ENCODE measurements at regions not wholly inside any gene's neighbourhood (a gene's known extent, or its start where the extent isn't known, plus 50 kb on each side); places are given as distances from the start of the nearest gene placed in this dataset.
"Not testable (repeated sequence)": the region's sequence is repeated elsewhere in the genome, so short reads cannot be mapped to it uniquely, and the experiment has no call there.

GRCh38 chr12:75882421-75882820 lies 149.2 kb downstream of the PHLDA1 start:
- DNase-seq (ENCODE audit: extremely low read depth in 1 of 11, low read depth in 9 of 11, low spot score in 4 of 11): no peak

DNA sequence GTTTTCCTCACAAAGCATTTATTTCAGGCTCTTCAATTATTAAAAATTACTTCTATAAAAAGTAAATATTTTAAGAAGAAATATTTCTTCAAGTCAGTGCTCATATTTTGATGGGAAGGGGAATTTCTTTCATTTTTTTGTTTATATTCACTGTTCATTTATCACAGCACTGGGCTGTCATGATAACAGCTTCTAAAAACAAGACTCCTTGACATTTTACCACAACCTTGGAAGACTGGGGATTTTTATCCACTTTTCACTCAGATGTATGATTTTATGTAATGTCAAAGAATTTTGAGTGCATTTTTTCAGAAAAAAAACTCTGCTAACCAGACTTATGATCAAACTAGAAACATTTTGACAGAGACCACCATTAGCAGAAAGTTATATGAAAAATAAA lies 149.7 kb downstream of the PHLDA1 start:
- DNase-seq (ENCODE audit: extremely low read depth in 1 of 11, low read depth in 9 of 11, low spot score in 4 of 11): no peak

DNA sequence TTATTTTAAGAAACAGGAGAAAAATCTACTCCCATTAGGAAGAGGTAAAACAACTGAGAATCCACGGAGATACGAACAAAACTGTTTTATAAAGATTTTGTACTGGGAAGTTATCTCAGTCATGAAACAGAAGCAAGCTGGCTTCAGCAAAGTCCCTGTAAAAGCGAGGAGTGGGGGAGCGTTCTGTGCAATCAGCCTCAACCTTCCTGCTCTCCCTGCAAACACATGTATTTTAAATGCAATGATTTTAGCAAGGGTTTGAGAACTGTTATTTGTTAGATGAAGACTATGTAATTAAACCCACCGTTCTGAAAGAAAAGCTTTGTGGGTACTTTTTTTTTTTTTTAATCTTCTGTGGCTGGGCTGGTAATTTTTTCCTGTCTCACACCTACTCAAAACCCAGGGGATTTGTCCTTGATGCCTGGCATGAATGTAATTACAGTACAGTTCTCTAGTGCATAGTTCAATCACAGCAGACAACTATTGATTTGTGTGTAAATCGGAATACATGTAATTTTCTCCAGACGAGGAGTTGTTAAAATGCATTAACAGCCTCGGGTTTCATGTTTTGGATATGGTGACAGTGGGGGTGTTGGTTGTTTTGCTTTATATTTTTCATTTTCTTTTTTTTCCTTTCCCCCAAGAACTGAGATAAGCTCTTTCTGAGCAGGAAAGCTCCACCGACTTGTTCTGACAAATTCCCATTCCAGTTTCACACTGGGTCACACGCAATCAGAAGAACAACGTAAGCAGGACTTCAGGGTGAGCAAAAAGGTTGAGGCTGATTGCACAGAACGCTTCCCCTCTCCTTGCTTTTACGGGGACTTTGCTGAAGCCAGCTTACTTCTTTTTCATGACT lies 153.6 kb downstream of the PHLDA1 start:
- no peak for DNase-seq (ENCODE audit: extremely low read depth in 1 of 11, low read depth in 9 of 11, low spot score in 4 of 11)

- no peak for DNase-seq (ENCODE audit: extremely low read depth in 1 of 11, low read depth in 9 of 11, low spot score in 4 of 11)
Observed at GRCh38 chr12:75876832-75877762, 154.5 kb downstream of the PHLDA1 start.

DNA sequence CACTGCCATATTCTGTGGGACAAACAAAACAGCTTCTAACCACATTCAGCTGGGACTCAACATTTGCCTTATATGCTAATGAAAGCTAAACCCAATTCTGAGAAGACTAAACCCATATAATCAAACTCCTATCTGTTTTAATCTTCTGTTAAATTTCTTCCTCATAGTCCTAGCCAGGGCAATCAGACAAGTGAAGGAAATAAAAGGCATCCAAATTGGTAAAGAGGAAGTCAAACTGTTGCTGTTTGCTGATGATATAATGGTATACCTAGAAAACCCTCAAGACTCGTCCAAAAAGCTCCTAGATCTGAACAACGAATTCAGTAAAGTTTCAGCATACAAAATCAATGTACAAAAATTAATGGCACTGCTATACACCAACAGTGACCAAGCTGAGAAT lies 157.1 kb downstream of the PHLDA1 start:
- no peak for DNase-seq (ENCODE audit: extremely low read depth in 1 of 11, low read depth in 9 of 11, low spot score in 4 of 11)

- DNase-seq (ENCODE audit: extremely low read depth in 1 of 11, low read depth in 9 of 11, low spot score in 4 of 11): no peak
Observed at GRCh38 chr12:75872762-75873161, 158.8 kb downstream of the PHLDA1 start.

DNA sequence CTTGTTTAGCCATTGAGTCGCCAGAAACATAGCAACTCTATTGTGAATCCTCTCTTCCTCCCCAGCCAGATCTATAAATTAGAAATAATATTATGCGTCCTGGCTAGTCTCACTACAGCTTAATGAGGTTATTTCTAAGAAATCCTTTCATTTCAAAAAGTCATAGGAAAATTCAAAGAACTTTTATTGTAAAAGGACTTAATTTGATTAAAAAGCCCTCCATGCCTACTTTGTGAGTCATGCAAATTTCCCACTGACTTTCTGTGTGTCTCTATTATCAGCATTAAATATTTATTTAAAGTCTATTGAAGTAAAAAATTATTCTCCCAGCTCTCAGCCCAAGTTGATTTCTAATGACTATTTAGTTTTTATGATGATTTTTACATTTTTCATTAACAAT lies 160.7 kb downstream of the PHLDA1 start:
- DNase-seq (ENCODE audit: extremely low read depth in 1 of 11, low read depth in 9 of 11, low spot score in 4 of 11): no peak

GRCh38 chr12:75868501-75868900 lies 163.1 kb downstream of the PHLDA1 start:
- no peak for DNase-seq (ENCODE audit: extremely low read depth in 1 of 11, low read depth in 9 of 11, low spot score in 4 of 11)

DNA sequence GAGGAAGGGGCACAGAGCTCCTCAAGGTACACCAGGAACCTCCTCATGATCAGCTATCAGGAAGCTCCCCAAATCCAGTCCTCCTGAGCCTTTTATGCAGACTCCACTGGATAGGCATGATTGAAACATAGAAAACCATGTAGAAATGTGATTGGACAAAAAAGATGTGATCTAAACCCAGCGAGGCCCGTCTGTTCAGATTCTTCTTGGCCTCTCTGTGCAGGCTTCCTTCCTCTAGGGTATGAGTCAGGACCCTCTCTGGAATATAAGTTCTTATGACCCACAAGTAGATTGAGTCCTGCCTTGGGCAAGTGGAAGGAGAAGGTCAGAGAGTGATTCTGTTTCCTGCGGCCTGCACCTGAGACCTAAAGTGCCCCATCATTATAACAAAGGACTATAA lies 166.3 kb downstream of the PHLDA1 start:
- no peak for DNase-seq (ENCODE audit: extremely low read depth in 1 of 11, low read depth in 9 of 11, low spot score in 4 of 11)

GRCh38 chr12:75864161-75864560 lies 167.4 kb downstream of the PHLDA1 start:
- DNase-seq (ENCODE audit: extremely low read depth in 1 of 11, low read depth in 9 of 11, low spot score in 4 of 11): no peak

GRCh38 chr12:75863533-75863932 lies 168.0 kb downstream of the PHLDA1 start:
- DNase-seq (ENCODE audit: extremely low read depth in 1 of 11, low read depth in 9 of 11, low spot score in 4 of 11): no peak

DNA sequence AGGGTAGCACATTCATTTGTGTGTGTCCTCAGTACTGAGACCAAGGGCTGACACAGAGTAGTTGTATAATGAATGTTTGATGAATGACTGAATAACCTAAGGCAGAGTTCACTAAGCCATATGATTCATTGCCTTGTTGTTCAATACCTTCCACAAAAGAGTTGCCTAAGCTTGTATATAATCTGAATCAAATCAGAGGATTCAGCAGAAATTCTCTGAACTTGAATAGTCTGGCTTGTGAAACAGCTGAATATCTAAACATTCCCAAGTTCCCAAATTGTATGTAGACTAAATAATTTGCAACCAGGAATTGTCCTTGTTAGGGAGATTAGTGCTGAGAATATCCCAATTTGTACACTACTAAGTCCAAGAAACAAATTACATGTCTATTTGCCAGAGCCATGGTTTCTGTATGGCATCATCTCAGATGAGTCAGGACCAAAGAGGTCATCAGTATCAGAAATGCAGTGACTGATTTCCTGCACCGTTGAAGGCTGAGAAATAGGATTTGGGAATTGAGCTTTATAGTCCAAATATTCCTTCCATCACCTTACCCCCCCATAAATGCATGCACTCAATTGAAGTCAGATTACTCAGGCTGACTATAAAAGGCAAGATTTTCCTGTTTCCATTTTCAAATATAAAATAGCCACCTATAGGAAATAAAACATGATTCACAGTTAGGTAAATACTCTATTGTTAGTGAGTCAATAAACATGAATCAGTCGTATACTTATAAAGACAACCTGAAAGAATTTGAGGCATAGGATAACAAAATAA lies 168.7 kb downstream of the PHLDA1 start:
- no peak for DNase-seq (ENCODE audit: extremely low read depth in 1 of 11, low read depth in 9 of 11, low spot score in 4 of 11)

DNA sequence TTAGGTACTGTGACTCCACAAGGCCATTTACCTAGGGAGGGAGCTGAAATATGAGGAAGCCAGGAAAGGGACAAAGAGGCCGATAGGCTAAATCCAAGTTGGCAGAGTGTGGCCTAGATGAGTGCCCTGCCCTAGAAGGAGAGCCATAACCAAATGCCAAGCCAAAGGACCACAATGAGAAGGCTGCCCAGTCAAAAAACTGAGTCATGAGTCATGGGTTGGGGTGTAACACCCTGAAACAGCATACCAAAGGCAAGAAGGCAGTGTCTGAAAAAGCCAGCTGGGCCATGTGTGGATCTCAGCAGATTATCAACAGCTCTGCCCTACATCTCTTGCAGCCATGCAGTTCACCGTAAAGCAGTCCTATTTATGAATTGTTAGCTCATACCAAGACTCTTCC lies 171.7 kb downstream of the PHLDA1 start:
- no peak for DNase-seq (ENCODE audit: extremely low read depth in 1 of 11, low read depth in 9 of 11, low spot score in 4 of 11)

DNA sequence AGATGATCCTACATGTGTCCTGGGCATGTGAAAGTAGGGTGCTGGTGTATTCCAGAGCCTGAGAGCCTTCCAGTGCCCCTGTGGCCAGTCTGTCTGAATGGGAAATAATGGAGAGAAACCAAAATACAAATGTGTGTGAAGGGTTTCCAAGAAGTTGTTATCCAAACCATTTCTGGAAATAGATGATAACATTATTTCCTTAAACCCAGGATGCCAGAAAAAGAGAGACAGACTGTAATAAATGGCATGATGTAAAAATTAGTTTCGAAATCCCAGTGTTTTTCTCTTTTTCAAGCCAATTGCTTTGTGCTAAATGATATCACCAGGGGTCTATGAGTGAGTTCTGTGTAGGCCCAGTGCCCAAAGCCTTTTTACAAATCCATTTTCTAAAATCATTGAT lies 175.3 kb downstream of the PHLDA1 start:
- DNase-seq (ENCODE audit: extremely low read depth in 1 of 11, low read depth in 9 of 11, low spot score in 4 of 11): no peak

DNA sequence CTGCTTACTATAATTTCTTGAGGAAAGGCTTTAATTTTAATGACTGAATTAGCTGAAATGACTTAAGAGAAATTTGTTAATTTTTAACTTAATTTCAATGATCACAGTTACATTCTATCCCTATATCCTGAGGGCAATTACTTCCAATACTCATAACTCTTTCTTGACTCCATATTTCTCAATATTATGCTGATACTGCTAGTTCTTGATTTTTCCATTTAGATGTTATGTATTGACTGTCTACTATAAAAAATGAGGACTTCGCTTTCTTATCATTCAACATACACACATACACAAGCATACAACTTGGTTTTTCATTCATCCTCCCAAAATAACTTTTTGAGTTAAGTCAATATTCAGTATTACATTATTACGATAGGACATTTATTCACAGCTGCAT lies 176.2 kb downstream of the PHLDA1 start:
- no peak for DNase-seq (ENCODE audit: extremely low read depth in 1 of 11, low read depth in 9 of 11, low spot score in 4 of 11)

DNA sequence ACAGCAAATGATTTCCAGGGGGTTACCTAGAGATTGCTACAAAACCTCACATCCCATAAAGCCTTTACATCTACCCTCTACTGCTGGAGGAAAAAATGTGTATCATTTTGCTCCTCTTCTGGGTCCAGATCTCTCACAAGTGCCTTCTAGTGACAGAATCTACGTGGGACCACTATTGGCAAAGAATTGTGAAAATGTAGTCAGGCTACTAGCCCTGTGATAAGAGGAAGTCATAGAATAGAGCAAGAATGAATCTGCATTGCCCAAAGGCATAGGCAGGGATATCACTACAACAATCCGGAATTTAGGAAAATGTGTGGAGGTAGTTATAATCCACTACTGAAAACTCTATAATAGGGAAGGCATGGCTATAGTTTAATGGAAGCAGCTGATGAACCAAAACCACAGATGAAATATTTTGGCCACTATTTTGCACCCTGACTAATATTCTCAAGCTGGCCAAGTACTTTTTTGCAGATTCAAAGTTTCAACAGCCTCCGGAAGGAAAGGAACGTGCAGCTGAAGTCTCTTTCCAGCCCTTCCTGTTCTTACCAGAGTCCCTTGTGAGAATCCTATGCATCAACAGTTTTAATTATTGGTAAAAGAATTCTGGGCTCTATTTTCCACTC lies 176.8 kb downstream of the PHLDA1 start:
- DNase-seq (ENCODE audit: extremely low read depth in 1 of 11, low read depth in 9 of 11, low spot score in 4 of 11): no peak

DNA sequence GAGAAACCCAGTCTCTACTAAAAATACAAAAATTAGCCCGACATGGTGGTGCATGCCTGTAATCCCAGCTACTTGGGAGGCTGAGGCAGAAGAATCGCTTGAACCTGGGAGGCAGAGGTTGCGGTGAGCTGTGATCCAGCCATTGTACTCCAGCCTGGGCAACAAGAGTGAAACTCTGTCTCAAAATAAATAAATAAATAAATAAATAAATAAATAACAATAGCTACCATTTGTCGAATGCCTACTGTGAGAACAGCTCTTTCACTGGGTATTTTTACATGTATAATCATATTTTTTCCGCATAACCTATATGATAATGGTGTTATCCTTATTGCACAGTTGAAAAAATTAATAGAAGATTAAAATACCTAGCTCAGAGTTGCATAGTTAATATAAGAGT lies 177.4 kb downstream of the PHLDA1 start:
- DNase-seq (ENCODE audit: extremely low read depth in 1 of 11, low read depth in 9 of 11, low spot score in 4 of 11): not testable (repeated sequence)

DNA sequence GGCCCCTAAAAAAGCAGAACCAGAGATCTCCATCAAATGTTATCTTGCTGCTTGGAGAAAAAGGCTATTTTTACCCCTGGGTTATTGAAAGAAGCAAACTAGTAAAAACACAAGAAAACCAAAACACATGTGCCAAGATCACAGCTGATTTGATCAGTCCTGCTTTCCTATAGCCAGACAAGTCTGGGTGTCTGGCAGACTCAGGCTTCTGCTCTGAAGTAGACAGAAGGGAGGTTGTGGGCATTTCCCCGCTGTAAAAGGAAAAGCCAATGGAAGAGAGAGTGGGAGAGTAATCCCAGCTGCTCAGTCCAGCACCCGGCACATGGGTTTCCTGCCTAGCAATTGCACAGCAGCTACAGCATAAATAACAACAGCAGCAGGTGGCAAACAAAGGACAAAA lies 177.9 kb downstream of the PHLDA1 start:
- no peak for DNase-seq (ENCODE audit: extremely low read depth in 1 of 11, low read depth in 9 of 11, low spot score in 4 of 11)

DNA sequence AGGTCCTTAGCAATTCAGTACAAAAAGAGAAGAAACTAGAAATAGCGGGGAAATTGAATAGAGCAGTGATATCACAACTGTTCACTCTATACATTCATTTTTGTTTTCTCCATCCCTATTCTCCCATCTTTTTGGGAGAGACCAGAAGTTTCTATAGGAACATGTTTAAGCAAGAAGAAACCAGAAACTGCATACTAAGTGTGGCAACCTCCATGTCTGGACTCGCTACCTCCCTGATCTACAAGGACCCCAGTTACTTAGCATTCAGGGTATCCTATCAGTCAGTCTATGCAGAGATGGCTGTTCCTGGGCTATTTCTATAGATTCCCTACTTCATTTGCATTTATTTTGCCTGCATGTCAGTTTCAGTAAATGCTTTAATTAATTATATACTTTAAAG lies 178.6 kb downstream of the PHLDA1 start:
- DNase-seq (ENCODE audit: extremely low read depth in 1 of 11, low read depth in 9 of 11, low spot score in 4 of 11): no peak
